A549 (cell line): ENCODE measurements at regions not wholly inside any gene's neighbourhood (a gene's known extent, or its start where the extent isn't known, plus 50 kb on each side); places are given as distances from the start of the nearest gene placed in this dataset.

Experiments used
- CBX8 ChIP-seq: fragments of 200-600 bp; sonication (generic); IDR thresholded peaks from 2 replicates; pipeline ENCODE4 v1.6.1; 2016
- CTCF ChIP-seq: fragments of >200 bp; sonication (Bioruptor Twin); formaldehyde crosslinking; IDR thresholded peaks from 3 replicates; pipeline ENCODE4 v1.5.1; 2016
- ELK1 ChIP-seq: fragments of 150-350 bp; IDR thresholded peaks from 2 replicates; pipeline ENCODE4 v1.6.1; 2014; ENCODE audit warnings: low read depth, mild to moderate bottlenecking, low read length
- EP300 ChIP-seq, 2 experiments: fragments of >200 bp; sonication (Bioruptor Twin); formaldehyde crosslinking; IDR thresholded peaks; 2 replicates in 1 of 2; 3 replicates in 1 of 2; pipeline ENCODE4 v1.6.1; 2016 to 2017
- FOXS1 ChIP-seq: fragments of 250-450 bp; sonication (Bioruptor Pico); IDR thresholded peaks from 2 replicates; pipeline ENCODE4 v1.5.0; 2020; ENCODE audit warnings: mild to moderate bottlenecking, moderate library complexity
- KDM1A ChIP-seq: fragments of 200-600 bp; sonication (generic); IDR thresholded peaks from 2 replicates; pipeline ENCODE4 v1.6.1; 2016; ENCODE audit warnings: low read depth, mild to moderate bottlenecking
- RAD21 ChIP-seq, 2 experiments: fragments of >200 bp in 1 of 2; sonication (Bioruptor Twin) in 1 of 2; formaldehyde crosslinking in 1 of 2; IDR thresholded peaks in 1 of 2; conservative IDR thresholded peaks in 1 of 2; 2 replicates in 1 of 2; 3 replicates in 1 of 2; pipeline ENCODE4 v1.6.1; 2012 to 2018; ENCODE audit warnings: inconsistent platforms in 1 of 2
- REST ChIP-seq: fragments of 200-600 bp; sonication (generic); IDR thresholded peaks from 2 replicates; pipeline ENCODE4 v1.6.1; 2016; ENCODE audit warnings: antibody characterized with exemption, mild to moderate bottlenecking, moderate library complexity
- SMC3 ChIP-seq: fragments of >200 bp; sonication (Bioruptor Twin); formaldehyde crosslinking; IDR thresholded peaks from 3 replicates; pipeline ENCODE4 v1.6.1; 2018; ENCODE audit warnings: inconsistent platforms

GRCh38 chr9:90064248-90064647, 459.4 kb downstream of the GADD45G start:
- TF ChIP-seq FOXS1 (CRISPR knock-in tag) (no peak), SMC3 (no peak), CTCF (no peak), ELK1 (no peak), EP300 (IDR thresholded peaks at IDR 0.05) (no peak), REST (no peak), KDM1A (no peak), RAD21 (conservative IDR thresholded peaks at IDR 0.05 in 1 of 2, IDR thresholded peaks at IDR 0.05 in 1 of 2) (no peak), CBX8 (no peak)
